NCI-H2107 treated with DMSO at 0.1 percent for 48 hours (cell line): ENCODE measurements at regions not wholly inside any gene's neighbourhood (a gene's known extent, or its start where the extent isn't known, plus 50 kb on each side); places are given as distances from the start of the nearest gene placed in this dataset.

Experiments used
- DNase-seq: peaks from one replicate; lab custom pipeline; 2025; ENCODE audit not compliant: unreplicated experiment; lab: John Stamatoyannopoulos, UW

DNA sequence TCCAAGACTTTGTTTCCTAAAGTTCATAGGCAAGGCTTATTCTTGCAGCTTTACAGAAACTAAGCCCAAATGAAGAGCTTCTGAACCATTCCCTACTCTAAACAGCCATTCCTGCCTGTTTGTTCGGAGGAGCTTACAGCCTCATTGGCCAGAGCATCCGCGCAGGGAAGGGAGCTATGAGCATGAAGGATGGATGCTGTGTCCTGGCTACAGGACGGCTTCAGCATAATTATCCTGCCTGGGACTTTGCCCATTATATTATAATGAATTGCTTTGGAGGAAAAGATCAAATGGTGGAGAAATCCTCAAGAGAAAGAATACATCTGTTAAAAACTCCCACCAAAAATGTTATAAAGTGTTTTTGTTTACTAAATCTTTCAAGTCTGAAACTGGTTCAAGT, 378.2 kb upstream of the BTBD3 start:
- DNase-seq = no peak

DNA sequence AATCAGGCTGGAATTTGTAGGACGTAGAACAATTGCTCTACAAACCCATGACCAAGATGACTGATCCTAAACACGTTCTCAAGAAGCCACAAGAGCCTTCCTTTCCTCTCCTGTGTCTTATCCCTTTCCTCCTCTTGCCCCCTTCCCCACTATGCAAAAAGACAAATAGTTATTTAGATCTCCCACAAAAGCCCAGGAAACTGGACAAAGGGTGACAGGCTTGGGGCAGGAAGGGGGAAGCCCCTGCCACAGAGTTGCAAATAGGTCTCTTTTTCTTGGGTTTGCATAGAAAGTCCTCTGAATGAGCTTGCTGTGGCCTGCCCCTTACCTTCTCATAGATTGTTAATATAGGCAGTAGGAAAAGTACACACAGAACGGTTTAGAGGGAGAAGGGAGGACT, 377.1 kb upstream of the BTBD3 start:
- DNase-seq = no peak

DNA sequence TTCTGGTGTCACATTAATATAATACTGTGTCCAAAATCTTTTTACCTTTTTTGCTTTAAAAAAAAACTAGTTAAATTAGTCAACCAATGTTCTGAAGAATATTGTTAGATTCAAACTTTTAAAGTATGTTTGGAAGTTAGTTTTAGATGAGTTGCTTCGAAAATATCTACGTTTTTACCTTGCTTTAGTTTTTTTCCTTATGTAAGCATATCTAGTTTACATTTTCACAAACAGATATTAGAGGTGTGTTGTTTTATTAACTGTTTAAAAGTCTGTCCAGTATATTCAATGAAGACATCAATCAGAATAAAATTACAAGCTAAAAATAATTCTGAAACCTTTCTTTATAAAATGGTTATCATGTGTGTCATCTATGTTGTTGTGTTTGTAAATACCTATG, 375.0 kb upstream of the BTBD3 start:
- DNase-seq = no peak

DNA sequence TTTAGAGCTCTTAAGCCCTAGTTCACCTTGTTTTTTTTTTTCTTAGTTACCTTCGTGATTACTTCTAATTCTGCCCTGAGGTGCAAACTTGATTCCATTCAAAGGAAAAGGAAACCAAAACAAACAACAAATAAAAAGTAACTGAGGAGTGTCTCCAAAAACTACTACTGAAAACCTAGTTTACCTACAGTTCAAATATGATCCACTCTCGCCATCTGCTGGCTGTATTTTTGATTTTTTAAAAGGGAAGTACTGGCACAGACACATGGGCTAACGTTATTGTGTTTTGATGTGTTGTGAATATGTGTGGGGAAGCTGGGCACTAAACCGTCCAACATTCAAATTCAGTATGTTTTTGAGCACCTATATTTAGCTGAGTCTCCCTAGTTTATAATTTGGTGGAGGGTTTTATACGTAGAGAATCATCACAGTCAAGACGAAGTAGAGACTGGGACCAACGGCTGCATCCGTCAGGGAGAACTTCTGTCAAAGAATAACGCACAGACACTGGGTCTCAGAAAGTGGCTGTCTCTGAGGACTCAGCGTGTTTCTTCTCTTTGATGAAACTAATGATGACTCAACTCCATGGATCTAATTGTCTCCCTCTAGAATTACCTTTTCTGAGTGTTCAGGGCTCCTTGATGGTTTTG, 373.5 kb upstream of the BTBD3 start:
- peak; percentile 71 for DNase-seq

DNA sequence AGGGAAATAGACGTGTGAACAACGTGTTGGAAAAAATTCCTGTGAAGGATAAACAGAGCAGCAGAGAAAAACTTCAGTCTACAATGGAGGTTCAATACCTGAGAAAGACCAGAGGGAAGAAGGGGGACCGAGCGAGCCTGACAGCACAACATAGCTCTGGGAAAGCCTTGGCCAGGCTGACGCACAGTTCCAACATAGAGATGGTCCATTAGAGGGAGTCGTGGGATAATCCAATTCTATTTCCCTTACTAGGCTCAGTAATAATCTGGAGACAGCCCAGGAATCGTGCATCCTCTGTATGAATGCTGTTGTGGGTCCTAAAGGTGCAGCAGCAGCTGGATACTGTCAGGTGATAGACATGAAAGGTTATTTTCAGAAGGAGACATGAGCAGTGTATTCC, 370.8 kb upstream of the BTBD3 start:
- no peak for DNase-seq

DNA sequence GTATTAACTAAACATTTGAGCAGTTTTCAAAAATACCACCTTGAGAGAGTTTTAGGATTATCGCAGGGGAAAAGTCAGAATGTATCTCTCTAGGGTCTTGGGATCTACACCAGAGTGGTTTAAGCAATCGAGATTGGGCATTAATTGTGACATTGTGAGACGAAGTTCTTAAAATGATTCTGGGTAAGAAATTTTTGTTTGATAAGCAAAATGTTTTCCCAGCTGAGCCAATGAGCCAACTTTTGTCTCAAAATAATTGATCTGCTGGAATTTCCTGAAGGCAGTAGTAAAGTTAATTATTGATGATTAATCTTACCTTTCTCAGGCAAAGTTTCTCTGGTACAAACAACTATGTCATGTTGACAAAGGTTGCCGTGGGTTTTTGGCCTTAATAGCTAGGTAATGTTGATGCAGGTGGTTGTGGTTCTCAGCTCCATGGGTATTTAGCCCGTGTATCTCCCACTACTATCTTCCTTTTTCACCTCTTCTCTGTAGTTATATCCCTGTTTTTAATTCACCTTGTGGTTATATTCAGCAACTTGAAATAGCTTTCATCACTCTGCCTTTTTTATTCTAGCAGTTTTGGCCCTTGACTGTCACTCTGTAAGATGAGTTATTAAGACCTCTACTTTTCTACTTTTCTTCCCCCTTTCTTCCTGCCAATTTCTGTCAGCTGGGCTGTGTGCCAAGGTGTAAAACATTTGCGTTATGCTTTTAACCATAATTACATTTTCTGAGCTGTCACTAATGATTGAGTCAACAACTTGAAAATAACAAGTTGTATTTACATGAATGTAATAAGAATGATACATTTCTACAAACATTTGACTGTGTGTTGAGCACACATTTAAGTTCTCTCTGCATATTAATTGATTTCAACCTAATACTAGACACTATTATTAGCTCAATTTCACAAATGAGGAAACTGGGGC, 368.3 kb upstream of the BTBD3 start:
- DNase-seq = no peak

DNA sequence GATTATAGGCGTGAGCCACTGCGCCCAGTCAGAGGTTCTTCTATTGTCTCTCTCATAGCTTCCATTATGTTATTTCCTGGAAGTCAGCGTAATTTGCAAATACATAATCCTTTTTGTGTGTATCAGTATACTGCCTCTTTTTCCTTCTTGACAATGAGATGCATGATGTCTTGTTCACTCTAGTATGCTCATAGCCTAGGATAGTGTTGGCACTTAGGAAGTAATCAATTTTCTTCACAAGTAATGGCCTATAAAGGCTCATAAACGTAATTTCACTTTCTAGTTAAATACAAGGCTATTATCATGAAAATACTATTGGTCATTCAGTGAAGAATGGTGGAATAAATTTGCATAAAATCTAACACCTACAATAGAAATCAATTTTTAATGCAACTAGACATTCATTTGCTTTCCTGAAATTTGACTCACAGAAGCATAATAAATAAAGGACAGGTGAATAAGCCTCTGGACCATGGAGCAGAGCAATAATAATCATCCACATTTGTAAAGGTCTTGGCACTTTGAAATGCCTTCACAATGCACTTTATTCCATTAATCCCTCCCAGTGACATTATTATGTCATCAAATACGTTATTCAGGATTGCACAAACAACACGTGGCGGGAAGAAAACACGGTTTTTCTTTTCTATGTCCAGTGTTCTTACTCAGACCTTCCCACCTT, 366.9 kb upstream of the BTBD3 start:
- no peak for DNase-seq

DNA sequence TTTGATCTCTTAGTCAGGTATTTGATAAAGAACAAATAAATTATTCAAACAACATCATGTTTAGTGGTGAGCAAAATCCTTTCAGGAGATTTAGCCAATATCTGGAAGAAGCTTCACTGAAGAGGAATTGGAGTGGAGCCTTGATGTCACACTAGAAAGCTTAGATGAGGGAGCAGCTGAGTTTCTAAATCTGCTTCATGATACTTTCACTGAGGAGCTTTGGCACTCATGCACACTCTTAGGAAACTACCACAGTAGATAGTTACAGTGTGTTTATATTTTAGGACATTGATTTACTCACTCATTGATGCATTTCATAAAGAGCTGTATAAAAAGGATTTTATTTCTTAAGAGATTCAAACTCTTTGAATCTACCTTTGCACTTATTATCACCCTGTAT, 366.2 kb upstream of the BTBD3 start:
- DNase-seq = no peak

DNA sequence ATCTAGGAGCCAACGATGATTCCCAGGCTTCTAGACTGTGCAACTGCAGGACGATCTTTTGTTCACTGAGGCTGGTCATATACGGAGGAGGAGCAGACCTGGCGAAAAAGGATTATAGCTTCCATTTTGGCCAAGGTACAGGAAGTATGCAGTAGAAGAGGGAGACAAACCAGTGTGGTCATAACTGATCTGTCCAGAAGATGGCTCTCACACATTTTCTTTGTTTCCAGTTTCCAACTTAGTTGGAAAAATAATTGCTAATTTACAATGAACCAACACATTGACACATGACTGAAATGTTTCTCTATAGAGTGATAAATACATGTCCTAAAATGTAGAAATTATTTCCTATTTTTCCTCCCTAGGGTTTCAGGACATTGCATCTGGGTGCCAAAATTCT, 364.1 kb upstream of the BTBD3 start:
- no peak for DNase-seq

DNA sequence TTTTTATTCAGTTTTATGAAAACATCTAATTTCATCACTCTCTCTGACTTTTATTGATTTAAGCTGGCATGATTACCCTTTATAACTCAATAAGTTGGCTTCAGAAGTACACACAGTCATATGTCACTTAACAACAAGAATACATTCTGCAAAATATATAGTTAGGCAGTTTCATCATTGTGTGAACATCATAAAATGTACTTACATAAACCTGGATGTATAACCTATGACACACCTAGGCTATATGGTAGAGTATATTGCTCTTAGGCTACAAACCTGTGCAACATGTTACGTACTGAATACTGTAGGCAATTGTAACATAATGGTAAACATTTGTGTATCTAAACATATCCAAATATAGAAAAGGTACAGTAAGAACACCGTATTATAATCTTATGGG, 362.2 kb upstream of the BTBD3 start:
- no peak for DNase-seq

DNA sequence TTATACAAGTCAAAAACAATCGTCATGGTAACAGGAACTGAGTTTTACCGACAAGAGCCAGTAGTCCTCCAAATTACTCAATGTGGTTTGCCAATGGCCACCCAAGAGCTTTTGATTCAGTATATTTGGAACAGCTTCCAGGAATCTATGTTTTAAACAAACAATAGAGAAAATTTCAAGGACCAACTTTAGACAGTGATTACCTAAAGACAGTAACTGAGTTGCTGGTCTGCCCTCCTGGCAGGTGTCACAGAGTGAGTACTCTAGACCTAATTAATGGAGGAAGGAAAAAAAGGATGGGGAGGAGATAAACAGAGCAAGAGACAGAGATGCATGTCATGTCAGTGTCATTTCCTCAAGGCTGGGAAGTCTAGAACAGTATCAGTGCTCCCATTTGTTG, 361.3 kb upstream of the BTBD3 start:
- DNase-seq = no peak

DNA sequence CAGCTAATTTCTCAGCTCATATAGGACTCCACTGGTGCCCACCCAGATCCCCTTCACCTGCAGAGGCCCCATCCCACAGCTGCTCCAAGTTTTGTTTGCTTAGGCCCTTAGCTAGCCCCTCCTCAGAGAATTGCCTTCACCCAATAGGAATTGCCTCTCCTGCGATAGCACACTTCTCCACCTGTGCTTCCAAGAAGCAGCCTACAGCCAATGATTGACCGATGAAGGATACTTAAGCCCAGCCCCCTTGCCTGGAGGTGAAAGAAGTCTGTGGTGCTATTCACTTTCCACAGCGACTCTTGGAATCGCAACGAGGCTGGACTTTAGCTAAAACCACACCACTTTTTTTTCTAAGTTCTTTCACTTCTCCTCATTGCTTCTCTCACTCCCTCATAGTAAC, 353.2 kb upstream of the BTBD3 start:
- DNase-seq = no peak

DNA sequence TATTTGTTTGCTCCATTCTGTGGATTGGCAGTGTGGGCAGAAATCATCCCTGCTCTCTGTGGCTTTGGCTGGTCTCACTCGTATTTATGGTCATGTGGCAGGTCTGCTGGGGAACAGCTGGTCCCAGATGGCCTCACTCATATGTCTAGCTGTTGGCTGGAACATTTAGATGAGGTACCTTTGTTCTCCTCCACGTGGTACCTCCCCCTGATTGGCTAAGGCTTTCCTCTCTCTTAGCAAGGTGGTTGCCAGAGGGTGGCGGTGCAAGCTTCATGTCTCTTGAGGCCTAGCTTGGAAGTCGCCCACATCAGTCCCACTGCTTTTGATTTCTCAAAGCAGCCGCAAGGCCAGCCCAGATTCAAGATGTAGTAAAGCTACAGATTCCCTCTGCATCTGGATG, 348.5 kb upstream of the BTBD3 start:
- DNase-seq = no peak

DNA sequence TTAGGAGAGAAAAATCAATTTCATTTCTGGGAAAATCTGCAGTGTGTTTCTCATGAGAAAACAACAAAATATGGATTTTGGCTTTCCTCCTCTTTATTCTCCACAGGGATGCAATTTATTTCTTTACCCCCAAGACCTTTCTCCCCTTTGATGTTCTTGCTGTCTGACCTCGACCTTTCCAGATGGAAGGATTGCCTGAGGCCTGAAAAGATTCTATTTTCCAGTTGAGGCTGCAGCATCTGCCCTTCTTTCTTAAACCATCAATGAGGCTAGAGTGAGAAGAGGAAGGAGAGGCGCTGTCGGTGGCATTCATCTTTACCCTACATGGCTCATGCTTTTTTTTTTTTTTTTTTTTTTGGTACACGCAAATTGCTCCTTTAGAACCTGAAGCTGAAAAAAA, 344.2 kb upstream of the BTBD3 start:
- no peak for DNase-seq

DNA sequence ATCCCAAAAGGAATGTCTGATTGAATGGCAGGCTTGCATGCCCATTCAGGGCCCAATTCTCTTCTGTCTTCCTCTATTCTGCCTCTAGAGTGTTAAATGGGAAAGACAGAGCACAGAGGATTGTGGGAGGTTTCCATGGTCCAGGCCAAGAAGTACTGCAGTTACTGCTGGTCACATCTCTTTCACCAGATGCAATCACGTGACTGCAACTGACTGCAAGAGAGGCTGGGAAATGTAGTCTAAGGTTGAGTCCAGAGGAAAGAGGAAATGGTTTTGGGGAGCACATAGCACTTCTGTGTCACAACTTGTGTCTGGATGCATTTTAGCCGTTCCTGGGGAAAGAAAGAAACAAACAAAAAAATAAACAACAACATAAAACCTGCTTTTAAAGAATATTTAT, 336.4 kb upstream of the BTBD3 start:
- DNase-seq = no peak

DNA sequence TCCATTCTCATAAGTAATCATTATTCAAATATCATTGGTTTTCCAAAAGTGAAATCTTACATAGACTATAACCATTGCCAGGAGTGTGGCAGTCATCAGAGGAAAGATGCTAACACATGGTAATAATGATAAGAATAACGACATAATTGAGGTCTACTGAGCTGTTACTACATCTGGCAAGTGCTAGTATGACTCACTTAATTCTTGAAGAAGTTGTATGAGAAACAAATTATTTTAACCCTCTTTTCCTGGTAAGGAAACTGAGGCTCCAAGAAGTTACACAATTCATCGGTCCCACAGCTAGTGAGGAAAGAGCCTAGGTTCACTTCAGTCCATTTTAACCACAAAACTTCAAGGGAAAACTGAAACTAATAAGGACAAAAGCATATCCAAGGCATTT, 335.6 kb upstream of the BTBD3 start:
- DNase-seq = no peak

DNA sequence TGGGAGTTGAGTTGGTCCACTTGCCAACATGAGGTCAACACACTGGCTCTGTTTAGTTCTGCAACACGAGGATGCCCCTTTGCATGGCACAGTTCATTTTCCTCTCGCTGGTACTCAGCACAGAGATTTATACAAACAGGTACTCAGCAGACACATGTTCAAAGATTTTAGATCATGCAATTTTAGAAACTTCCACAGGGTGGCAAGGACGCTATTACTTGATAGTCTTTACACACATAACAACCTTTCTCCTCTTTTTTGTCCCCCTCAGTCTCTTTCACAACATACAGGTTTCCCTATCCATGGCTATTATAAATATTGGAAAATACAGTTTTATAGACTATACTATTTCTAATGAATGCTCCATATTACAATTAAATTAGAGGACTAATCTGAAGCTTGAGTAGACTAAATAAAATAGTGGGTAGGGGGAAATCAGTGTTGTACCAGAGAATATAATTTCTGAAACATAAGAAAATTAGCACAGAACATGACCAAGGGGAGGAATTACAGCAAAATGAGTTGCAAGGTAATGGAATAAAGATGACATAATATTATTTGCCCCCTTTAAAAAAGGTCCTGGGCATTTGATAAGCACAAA, 331.8 kb upstream of the BTBD3 start:
- DNase-seq = peak; percentile 15

DNA sequence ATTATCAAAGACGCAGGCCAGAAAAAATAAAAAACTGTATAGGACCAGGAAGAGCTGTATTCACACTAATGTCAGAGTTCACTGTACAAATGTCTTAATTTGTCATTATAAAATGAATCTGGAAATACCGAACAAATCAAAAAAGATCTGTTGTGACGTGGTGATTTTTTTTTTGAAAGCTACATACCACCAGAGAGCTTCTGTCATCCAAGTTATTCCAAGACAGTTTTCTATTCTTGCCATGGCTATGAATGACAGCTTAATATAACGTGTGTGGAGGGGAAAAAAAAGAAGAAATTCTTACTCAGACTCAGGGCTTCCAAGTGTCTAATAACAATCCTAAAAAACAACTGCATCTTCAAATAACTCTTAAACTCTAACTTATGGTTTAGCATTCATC, 328.8 kb upstream of the BTBD3 start:
- no peak for DNase-seq

DNA sequence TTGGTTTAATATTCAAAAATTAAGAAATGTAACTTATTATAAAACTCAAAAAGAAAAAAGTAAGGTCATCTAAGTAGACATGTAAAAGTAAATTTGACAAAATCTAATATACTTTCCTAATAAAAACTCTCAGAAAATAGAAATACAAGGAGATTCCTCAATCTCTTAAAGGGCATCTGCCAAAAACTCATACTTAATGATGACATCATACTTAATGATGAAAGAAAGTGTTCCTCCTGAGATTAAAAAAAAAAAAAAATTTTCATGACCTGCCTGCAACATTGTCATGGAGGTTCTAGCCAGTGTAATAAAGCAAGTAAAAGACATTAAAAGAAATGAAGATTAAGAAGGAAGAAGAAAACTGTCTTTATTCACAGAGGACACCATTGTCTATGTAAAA, 325.7 kb upstream of the BTBD3 start:
- no peak for DNase-seq

DNA sequence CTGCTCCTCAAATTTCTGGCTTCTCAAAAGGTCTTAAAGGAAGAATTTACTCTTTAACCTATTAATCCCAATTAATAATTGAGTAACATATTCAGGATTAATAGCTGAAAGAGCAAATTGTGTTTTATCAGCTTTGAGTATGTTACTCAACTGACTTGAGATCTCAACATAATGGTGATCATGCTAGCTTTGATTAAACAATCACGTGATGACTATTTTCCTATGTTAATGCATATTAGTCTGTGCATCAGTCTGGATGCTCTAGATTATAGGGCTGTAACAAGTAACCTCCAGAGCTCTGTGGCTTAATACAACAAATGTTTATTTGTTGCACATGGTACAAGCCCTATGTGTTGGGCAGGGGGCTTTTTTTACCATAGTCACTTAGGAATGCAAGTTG, 313.4 kb upstream of the BTBD3 start:
- DNase-seq = no peak

DNA sequence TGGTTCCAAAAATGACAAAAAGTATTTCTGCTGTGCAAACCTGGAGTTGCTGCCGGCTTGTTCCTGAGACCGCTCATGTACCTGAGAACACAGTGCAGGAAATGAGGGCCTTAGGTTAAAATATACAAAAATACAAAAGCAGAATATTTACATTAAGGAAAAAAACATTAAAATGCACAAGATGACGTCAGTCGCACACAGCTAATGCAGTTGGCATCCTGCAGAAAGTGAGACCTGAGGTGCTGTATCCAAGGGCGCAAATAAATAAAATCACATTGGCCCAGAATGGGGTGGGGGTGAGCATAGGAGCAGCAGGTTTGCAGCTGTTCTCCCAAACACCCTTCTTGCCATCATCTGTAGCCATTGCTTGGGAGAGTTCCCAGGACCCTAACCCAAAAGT, 310.6 kb upstream of the BTBD3 start:
- no peak for DNase-seq

DNA sequence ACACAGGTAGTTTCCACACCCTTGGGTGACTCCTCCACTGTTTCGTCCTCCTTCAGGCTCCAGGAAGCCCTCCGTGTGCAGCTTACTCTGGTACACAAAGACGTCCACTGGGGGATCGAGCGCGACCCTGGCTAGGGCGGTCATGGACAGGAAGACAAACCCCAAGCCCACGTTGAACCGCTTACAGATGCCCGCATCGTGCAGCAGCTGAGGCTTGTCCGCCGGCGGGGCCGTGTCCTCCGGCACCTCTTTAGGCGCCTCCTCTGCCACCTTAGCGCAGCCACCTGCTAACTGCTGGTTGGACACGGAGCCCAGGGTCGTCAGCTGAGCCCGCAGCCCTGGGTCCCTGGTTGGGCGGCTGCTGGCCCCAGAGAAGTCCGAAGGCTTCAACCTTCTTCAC, 309.0 kb upstream of the BTBD3 start:
- no peak for DNase-seq
